COLO668 (cell line): ENCODE measurements at regions not wholly inside any gene's neighbourhood (a gene's known extent, or its start where the extent isn't known, plus 50 kb on each side); places are given as distances from the start of the nearest gene placed in this dataset.
A peak's percentile ranks its signal among the peaks of the same experiment; 100 is the strongest.
"Not testable (repeated sequence)": the region's sequence is repeated elsewhere in the genome, so short reads cannot be mapped to it uniquely, and the experiment has no call there.

Experiments
- DNase-seq: peaks from one replicate; lab custom pipeline; 2025; ENCODE audit not compliant: unreplicated experiment; lab: John Stamatoyannopoulos, UW

DNA sequence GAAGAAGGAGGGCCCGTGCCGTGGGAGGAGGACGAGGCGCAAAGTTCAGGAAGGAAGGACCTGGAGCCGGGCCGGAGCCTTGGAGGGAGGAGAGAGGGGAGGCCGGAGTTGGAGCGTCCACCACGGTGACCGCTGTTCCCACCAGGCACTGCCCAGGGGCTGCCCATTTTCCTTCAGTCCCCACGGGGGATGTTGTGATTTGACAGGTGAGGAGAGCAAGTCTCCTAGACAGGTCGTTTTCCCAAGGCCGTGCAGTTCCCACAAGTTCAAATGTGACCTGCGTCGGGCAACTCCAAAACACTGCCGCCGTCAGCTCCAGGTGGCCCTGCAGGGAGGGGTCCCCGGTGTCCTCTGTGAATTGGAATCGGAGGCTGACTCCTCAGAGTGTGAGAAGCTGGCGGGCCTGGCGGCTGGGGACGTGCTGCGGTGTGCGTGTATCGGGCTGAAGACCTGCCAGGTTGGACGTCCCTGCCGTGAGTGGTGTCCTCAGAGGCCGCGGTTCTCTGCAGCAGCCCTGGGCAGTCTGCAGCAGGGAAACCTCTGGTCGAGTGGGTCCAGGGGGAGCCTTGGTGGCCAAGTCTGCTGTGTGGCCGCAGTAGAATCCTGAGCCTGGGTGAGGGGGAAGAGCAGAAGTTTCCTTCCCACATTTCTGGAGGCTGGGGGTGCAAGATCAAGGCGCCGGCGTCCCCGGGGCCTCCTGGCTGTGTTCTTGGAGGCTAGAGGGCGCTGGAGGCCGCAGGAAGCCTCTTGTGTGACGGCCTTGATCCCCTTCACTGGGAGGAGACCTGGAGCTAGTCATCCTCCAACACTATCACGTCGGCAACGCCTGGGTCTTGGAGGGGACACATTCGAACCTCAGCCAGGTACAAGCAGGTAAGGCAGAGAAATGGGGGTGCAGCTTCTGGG is 115.1 kb upstream of the FRMD1 start:
- DNase-seq: no peak

- DNase-seq: no peak
Observed at GRCh38 chr6:168192901-168193815, 114.1 kb upstream of the FRMD1 start.

DNA sequence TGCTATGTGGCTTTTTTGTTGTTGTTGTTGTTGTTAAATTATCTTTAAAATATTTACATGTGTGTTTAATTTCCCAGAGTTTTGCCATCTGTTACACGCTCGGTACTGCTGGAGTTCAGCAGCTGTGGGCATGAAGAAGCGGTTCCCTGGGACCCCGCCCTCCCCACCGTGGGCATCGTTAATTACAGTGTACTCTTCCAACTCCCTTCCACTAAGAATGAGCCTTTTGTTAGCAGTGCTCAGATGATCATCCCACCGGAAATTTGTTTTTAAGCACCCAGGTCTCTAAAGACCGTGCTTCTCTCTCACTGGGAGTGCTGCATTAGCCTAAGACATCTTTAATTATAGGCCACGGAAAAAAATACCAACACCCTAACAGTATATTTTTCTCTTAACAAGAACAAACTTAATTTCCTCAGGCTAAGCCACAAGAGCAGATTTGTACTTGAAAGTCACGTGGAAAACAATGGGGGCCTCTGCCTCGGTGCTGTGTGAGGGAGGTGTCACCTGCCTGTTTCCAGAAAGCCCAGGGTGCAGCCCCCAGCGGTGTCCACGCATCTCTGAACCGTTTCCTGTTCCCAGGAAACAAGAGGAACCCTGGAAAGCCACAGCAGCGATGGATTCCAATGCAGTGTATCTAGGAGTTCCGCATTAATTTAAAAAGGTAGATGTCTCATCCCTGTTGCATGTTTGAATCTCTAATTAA is 113.3 kb upstream of the FRMD1 start:
- peak; percentile 47 for DNase-seq

GRCh38 chr6:168190646-168191443 is 111.8 kb upstream of the FRMD1 start:
- DNase-seq: no peak

DNA sequence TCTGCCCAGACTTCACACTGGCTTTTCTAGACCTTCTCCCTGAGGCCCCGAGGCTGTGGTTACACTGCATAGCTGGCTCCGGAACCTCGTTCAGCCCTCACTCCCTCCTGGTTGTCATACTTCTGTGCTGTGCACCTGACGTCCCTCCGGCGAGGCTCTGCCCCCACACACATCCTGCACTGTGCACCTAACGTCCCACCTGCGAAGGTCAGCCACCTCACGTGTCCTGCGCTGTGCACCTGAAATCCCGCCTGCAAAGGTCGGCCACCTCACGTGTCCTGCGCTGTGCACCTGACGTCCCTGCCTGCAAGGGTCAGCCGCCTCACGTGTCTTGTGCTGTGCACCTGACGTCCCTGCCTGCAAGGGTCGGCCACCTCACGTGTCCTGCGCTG is 111.0 kb upstream of the FRMD1 start:
- DNase-seq: no peak

DNA sequence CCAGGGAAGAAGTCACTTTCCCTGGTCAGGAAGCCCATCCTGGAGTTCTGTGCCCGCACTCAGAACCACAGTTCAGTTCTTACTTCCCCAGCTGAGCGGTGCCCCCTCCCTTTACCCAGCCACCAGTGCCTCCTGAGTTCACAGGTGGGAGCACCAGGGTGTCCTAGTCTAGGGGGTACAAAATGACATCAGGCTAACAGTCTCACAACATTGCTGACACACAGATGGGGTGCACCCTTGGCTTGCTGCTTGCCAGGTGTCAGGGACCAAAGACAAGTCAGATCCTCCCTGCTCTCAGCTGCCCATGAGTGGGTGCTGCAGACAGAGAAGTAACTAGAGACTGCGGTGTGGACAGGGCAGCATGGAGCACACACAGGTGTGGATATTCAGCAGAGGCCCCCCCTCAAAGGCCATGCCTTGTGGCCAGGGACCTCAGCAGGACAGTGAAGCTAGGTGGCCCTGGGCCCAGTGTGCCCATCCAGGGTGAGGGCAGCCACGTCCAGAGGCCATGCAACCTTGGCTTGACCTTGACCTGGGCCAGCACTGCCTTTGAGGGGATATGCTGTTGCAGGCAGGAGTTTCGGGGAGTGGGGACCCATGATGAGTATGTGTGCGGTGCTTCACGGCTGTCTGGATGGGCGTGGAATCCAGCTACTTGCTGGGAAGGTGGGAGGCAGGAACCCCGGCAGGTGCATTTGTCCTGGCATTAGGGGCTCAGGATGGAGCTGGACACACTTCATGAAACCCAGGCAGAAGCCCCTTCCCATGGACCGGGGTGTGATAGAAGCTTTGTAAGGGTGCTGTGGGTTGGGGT is 110.4 kb upstream of the FRMD1 start:
- DNase-seq: no peak

GRCh38 chr6:168188369-168189199 is 109.6 kb upstream of the FRMD1 start:
- DNase-seq: no peak

DNA sequence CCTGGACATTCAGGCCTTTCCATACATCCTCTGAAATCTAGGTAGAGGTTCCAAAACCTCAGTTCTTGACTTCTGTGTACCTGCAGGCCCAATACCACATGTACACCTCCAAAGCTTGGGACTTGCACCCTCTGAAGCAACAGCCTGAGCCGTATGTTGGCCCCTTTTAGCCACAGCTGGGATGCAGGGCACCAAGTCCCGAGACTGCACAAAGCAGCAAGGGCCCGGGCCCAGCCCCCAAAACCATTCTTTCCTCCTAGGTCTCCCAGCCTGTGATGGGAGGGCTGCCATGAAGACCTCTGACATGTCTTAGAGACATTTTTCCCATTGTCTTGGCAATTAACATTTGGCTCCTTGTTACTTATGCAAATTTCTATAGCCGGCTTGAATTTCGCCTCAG is 107.4 kb upstream of the FRMD1 start:
- no peak for DNase-seq

- DNase-seq: not testable (repeated sequence)
Observed at GRCh38 chr6:168186018-168186417, 107.0 kb upstream of the FRMD1 start.

GRCh38 chr6:168184701-168185100 is 105.7 kb upstream of the FRMD1 start:
- DNase-seq: no peak

- no peak for DNase-seq
Observed at GRCh38 chr6:168183613-168183970, 104.6 kb upstream of the FRMD1 start.

DNA sequence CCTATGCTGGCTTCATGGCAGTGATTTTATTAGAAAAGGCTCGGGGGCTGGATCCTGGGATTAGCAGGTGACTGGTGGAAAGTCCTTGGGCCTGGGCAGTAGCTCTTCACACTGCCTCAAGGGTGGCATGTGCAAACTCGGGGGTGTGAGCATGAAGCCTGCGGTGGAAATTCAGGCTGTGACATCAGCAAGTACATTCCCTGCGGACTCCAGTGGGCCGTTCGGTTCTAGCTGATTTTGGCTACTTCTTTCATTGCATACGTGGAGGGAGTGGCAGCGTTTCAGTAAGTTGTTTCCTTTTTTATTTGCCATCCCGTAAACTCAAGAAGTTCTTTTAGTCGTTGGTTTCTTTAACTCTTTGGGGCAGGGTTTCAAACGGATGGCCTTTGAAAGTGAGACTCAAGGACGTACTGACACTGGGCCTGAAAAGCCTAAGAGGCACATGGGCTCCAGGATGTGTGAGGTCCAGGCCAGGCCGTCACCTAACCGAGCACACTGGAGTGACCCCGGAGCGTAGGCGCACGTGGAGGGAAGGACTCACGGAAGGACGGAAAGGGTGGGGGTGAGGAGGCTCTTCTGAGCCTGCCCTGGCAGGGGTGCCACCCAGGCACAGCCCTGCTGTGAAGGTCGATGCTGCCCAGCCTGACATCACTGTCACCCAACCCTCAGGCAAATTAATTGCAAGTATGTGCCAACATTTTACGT is 104.0 kb upstream of the FRMD1 start:
- DNase-seq: no peak

DNA sequence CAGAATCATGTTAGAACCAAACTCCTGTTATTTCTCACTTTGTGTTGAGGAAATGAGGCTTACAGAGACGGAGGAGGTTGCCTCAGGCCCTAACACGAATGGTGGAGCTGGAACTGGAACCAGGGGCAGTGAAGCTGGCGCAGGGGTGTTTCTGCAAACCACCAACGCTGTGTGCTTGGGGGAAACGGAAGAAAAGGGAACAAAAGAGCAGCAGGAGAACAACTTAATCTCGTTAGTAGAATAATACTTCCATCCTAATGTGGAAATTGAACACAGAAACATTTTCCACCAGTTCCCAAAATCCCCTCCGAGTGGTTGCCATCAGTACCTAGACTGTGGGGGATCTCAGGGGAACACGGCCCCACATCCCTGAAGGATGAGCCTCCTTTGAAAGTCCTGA is 103.4 kb upstream of the FRMD1 start:
- no peak for DNase-seq

DNA sequence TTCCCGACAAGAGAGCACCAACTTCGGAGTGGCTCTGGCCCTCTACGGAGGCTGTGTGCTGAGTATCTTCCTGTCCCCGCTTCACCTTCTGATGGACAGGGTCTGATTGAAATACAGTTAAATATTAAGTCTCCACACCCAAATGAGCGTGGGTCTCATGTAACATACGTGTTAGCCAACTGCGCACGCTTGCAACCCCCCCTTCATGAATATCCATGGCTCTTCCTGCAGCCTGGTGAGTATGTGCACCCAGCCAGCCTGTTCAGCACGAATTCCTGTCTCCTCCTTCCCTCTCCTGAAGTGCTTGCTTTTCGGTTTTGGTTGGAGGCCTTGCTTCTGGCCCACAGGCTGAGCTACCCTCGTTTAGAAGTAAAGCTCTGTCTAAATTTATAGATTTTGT is 102.9 kb upstream of the FRMD1 start:
- no peak for DNase-seq

DNA sequence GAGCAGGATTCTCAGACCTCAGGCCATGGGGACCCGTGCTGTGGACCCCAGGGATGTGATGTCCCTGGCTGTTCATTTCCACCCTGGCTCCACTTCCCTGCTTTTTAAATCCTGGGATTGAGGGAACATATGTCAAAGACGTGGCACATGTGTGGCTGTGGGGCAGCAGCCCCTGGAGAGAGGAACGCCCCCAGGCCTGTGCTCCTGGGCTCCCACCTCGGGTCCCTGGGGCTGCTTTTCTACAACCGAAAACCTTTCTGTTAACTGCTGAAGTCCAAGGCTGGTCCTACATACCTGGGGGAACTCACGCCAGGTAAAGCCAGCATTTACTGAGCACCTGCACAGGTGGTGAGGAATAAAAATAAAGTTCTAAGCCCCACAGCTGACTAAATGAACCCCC is 102.3 kb upstream of the FRMD1 start:
- DNase-seq: no peak

- DNase-seq: peak; percentile 47
Observed at GRCh38 chr6:168180548-168181011, 101.6 kb upstream of the FRMD1 start.

GRCh38 chr6:168179702-168180382 is 100.8 kb upstream of the FRMD1 start:
- no peak for DNase-seq

DNA sequence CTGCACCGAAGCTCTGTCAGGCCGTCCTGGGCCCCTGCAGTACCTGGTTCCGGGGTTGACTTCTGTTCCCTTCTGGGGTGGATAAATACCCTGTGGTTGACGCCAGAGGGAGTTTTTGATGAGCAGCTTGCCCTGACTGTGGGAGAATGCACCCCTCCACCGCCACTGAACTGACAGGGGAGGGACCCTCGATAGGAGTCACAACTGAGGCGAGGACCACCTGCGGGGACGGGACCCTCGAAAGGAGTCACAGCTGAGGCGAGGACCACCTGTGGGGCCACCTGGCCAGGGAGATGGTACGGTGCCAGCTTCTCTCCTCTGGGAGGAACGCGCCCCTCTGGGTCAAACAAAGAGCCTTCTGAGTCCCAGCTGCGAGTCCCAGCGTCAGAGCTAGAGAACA is 100.1 kb upstream of the FRMD1 start:
- no peak for DNase-seq
